GM12878 (cell line): ENCODE measurements at regions not wholly inside any gene's neighbourhood (a gene's known extent, or its start where the extent isn't known, plus 50 kb on each side); places are given as distances from the start of the nearest gene placed in this dataset.

Source experiments
- ATAC-seq: fragments of 200-7000 bp; cut with Tn5 transposase; 3 replicates; pipeline ENCODE4 v1.9.1; 2020; ENCODE audit warnings: mild to moderate bottlenecking, moderate library complexity
- BruUV-seq: library from RNA; stranded (reverse); fragments of 400-500 nt; replicated peaks from 2 replicates; lab custom pipeline; 2021; lab: Mats Ljungman, UMichigan
- CTCF ChIA-PET: fragments of 300-600 bp; sonication (Branson Sonifier 250); formaldehyde crosslinking; extraction: SDS; loops from one replicate; lab custom pipeline; 2021; ENCODE audit warnings: inconsistent platforms; lab: Yijun Ruan, JAX
- POLR2A ChIA-PET: fragments of 350-600 bp; formaldehyde crosslinking; extraction: SDS; loops from one replicate; lab custom pipeline; 2021; ENCODE audit warnings: inconsistent platforms; lab: Charles Lee
- RAD21 ChIA-PET: fragments of 300-600 bp; sonication (Branson Sonifier 250); formaldehyde crosslinking; loops from one replicate; lab custom pipeline; 2023; ENCODE audit warnings: antibody characterized with exemption; ENCODE audit not compliant: unreplicated experiment; lab: Charles Lee
- SMC1A ChIA-PET: fragments of 300-600 bp; sonication (Branson Sonifier 250); formaldehyde crosslinking; loops from one replicate; lab custom pipeline; 2023; ENCODE audit not compliant: unreplicated experiment, uncharacterized antibody; lab: Charles Lee
- DNase-seq: peaks from one replicate; pipeline ENCODE4 v3.0.0-alpha.2; 2011; ENCODE audit warnings: low read depth, low spot score
- FAIRE-seq: peaks from 3 replicates; lab custom pipeline; 2011; peaks lifted over from hg19 to GRCh38; lab: Jason Lieb, UNC
- H2AFZ ChIP-seq: 2 replicates; pipeline ENCODE4 v1.6.0; 2011; ENCODE audit warnings: low read depth, low read length, control low read depth; ENCODE audit not compliant: control insufficient read depth
- H3K27ac ChIP-seq: 2 replicates; pipeline ENCODE4 v1.5.1; 2011; ENCODE audit warnings: control low read depth; ENCODE audit not compliant: control insufficient read depth, insufficient read depth
- H3K27me3 ChIP-seq, 2 experiments: replicated peaks in 1 of 2; 2 replicates each; pipeline versions ENCODE4 v1.6.0 to v1.6.1; 2011; ENCODE audit warnings: low read length in 1 of 2; ENCODE audit not compliant: control insufficient read depth in 2 of 2, insufficient read depth in 2 of 2
- H3K36me3 ChIP-seq, 2 experiments: 2 replicates each; pipeline ENCODE4 v1.5.1; 2011; ENCODE audit warnings: low read length in 1 of 2; ENCODE audit not compliant: control insufficient read depth in 2 of 2, insufficient read depth in 2 of 2
- H3K4me1 ChIP-seq: 2 replicates; pipeline ENCODE4 v1.6.1; 2011; ENCODE audit warnings: mild to moderate bottlenecking, low read length, moderate library complexity, mixed read lengths; ENCODE audit not compliant: control insufficient read depth, insufficient read depth
- H3K4me2 ChIP-seq: 2 replicates; pipeline ENCODE4 v1.6.0; 2011; ENCODE audit warnings: control low read depth; ENCODE audit not compliant: control insufficient read depth, insufficient read depth
- H3K4me3 ChIP-seq: fragments of 200-600 bp; sonication (generic); 2 replicates; pipeline ENCODE4 v1.5.1; 2016
- H3K79me2 ChIP-seq: 2 replicates; pipeline ENCODE4 v1.6.0; 2011; ENCODE audit warnings: low read length; ENCODE audit not compliant: control insufficient read depth, insufficient read depth
- H3K9ac ChIP-seq: 2 replicates; pipeline ENCODE4 v1.8.0; 2011; ENCODE audit warnings: low read length, control low read depth, mixed read lengths; ENCODE audit not compliant: control insufficient read depth, insufficient read depth
- H3K9me3 ChIP-seq: replicated peaks from 3 replicates; pipeline ENCODE4 v1.5.1; 2011; ENCODE audit warnings: mild to moderate bottlenecking, low read length; ENCODE audit not compliant: control insufficient read depth, insufficient read depth
- H4K20me1 ChIP-seq: 2 replicates; pipeline ENCODE4 v1.6.0; 2011; ENCODE audit not compliant: control insufficient read depth, insufficient read depth
- ASH2L ChIP-seq: fragments of 300-600, 200-600 bp; sonication (generic); IDR thresholded peaks from 2 replicates; pipeline ENCODE4 v1.6.1; 2017; ENCODE audit warnings: low read depth, mild to moderate bottlenecking, borderline replicate concordance
- BCLAF1 ChIP-seq: fragments of 450-650 bp; IDR thresholded peaks from 2 replicates; pipeline ENCODE4 v1.6.1; 2017; ENCODE audit warnings: antibody characterized with exemption, mild to moderate bottlenecking, moderate library complexity
- CREB1 ChIP-seq: IDR thresholded peaks from 2 replicates; pipeline ENCODE4 v1.6.1; 2012; ENCODE audit warnings: low read depth, mild to moderate bottlenecking, inconsistent platforms
- EZH2 ChIP-seq: IDR thresholded peaks from 2 replicates; pipeline ENCODE4 v1.6.1; 2012; ENCODE audit warnings: low read depth, mild to moderate bottlenecking, control low read depth, inconsistent platforms, low read length, borderline replicate concordance; ENCODE audit not compliant: control insufficient read depth
- SIN3A ChIP-seq: IDR thresholded peaks from 2 replicates; pipeline ENCODE4 v1.6.1; 2012; ENCODE audit warnings: low read depth, low read length, improper control_type of control experiment
- SMAD1 ChIP-seq: fragments of 450-650 bp; IDR thresholded peaks from 2 replicates; pipeline ENCODE4 v1.6.1; 2018; ENCODE audit warnings: mild to moderate bottlenecking, low read depth; ENCODE audit not compliant: partially characterized antibody
- STAT3 ChIP-seq: IDR thresholded peaks from 2 replicates; pipeline ENCODE4 v1.6.1; 2011; ENCODE audit warnings: low read depth, low read length, improper control_type of control experiment
- SUZ12 ChIP-seq: fragments of 200-600 bp; sonication (generic); IDR thresholded peaks from one replicate; pipeline ENCODE4 v1.6.1; 2018; ENCODE audit warnings: antibody characterized with exemption, mild to moderate bottlenecking; ENCODE audit not compliant: unreplicated experiment
- YBX1 ChIP-seq: fragments of 450-650 bp; IDR thresholded peaks from 2 replicates; pipeline ENCODE4 v1.6.1; 2016; ENCODE audit warnings: antibody characterized with exemption
- ZZZ3 ChIP-seq: IDR thresholded peaks from 2 replicates; pipeline ENCODE4 v1.6.1; 2011; ENCODE audit warnings: low read depth; ENCODE audit not compliant: control insufficient read depth, insufficient read length
- WGBS: methylation state at CpG from one replicate; pipeline ENCODE4 v1.1.6; 2016; ENCODE audit warnings: low lambda C conversion rate; ENCODE audit not compliant: insufficient replicate concordance, insufficient coverage; ENCODE audit errors: missing lambda C conversion rate; 5-methylcytosine and 5-hydroxymethylcytosine counted together
- in situ Hi-C: fragments of 300-500 bp; cut with MboI; formaldehyde crosslinking; loops from 9 replicates; pipeline ENCODE4 v1.14.3; 2018; ENCODE audit warnings: mixed read lengths
- intact Hi-C: fragments of 100-400 bp; cut with micrococcal nuclease; formaldehyde crosslinking; loops from one replicate; pipeline ENCODE4 v1.14.2; 2022; ENCODE audit not compliant: unreplicated experiment
- TF ChIP-seq, protein P1 (sequence below): fragments of 450-650 bp; IDR thresholded peaks from 2 replicates; pipeline ENCODE4 v1.6.1; 2018; ENCODE audit warnings: borderline replicate concordance, mild to moderate bottlenecking; ENCODE audit not compliant: partially characterized antibody

- BruUV-seq = no TSS peak
- Histone ChIP-seq H3K4me3 (no peak overlapping the region), H3K9me3 (no peaks in the 10 kb centered on the region), H3K4me2 (no peak overlapping the region), H3K36me3 (no peaks in the 10 kb centered on the region), H3K79me2 (no peaks in the 10 kb centered on the region), H3K4me1 (no peaks in the 10 kb centered on the region), H3K9ac (no peak overlapping the region), H2AFZ (no peak overlapping the region), H3K27ac (no peak overlapping the region), H3K27me3 (no peaks in the 10 kb centered on the region), H4K20me1 (no peaks in the 10 kb centered on the region)
- ChIA-PET POLR2A (no interaction called here), CTCF (no interaction called here), RAD21 (no interaction called here), SMC1A (interaction anchor here (1.0 to 1.8 kb wide), 2 partner anchors 8 to 28 kb away, joined by 3 to 4 read pairs; no protein-coding TSS in a partner anchor)
- no peak for ATAC-seq
- in situ Hi-C loops = no loop called here
- TF ChIP-seq EZH2 = no peak
- WGBS = 58% methylated on average over 2 of the region's 2 CpGs
- intact Hi-C loops = no loop called here
- no peak for FAIRE-seq
- DNase-seq = no peak
Measured at GRCh38 chr2:113829270-113829669, 60.6 kb upstream of the ACTR3 start.

GRCh38 chr2:113828049-113828742 is 61.7 kb upstream of the ACTR3 start:
- no peaks in the 10 kb centered on the region for H4K20me1 ChIP-seq
- ChIA-PET POLR2A (no interaction called here), CTCF (no interaction called here), SMC1A (interaction anchor here (1.8 kb wide), 1 partner anchor 9 kb away, joined by 4 read pairs; no protein-coding TSS in a partner anchor), RAD21 (no interaction called here)
- H3K36me3 ChIP-seq = no peaks in the 10 kb centered on the region
- H3K9me3 ChIP-seq = no peaks in the 10 kb centered on the region
- no peaks in the 10 kb centered on the region for H3K4me1 ChIP-seq
- intact Hi-C loops (no loop called here), in situ Hi-C loops (no loop called here)
- H3K4me3 ChIP-seq = no peak overlapping the region
- H3K9ac ChIP-seq = no peak overlapping the region
- FAIRE-seq (no peak), ATAC-seq (no peak), DNase-seq (no peak)
- no peaks in the 10 kb centered on the region for H3K27me3 ChIP-seq
- no TSS peak for BruUV-seq
- WGBS = 95% methylated on average over 2 of the region's 2 CpGs
- no peak overlapping the region for H3K4me2 ChIP-seq
- no peaks in the 10 kb centered on the region for H3K79me2 ChIP-seq
- no peak overlapping the region for H3K27ac ChIP-seq
- no peak overlapping the region for H2AFZ ChIP-seq
- TF ChIP-seq, protein P1, sequence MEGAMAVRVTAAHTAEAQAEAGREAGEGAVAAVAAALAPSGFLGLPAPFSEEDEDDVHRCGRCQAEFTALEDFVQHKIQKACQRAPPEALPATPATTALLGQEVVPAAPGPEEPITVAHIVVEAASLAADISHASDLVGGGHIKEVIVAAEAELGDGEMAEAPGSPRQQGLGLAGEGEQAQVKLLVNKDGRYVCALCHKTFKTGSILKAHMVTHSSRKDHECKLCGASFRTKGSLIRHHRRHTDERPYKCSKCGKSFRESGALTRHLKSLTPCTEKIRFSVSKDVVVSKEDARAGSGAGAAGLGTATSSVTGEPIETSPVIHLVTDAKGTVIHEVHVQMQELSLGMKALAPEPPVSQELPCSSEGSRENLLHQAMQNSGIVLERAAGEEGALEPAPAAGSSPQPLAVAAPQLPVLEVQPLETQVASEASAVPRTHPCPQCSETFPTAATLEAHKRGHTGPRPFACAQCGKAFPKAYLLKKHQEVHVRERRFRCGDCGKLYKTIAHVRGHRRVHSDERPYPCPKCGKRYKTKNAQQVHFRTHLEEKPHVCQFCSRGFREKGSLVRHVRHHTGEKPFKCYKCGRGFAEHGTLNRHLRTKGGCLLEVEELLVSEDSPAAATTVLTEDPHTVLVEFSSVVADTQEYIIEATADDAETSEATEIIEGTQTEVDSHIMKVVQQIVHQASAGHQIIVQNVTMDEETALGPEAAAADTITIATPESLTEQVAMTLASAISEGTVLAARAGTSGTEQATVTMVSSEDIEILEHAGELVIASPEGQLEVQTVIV = no peak
- TF ChIP-seq STAT3 (no peak), YBX1 (no peak), SUZ12 (no peak), CREB1 (no peak), ASH2L (no peak), SMAD1 (no peak), BCLAF1 (no peak), SIN3A (no peak), ZZZ3 (no peak)
